Head of caudate nucleus (tissue), 42 donors: ENCODE measurements at regions not wholly inside any gene's neighbourhood (a gene's known extent, or its start where the extent isn't known, plus 50 kb on each side); places are given as distances from the start of the nearest gene placed in this dataset.
"Not testable (repeated sequence)": the region's sequence is repeated elsewhere in the genome, so short reads cannot be mapped to it uniquely, and the experiment has no call there.

Experiments
- DNase-seq, 42 donors: peaks; one replicate each; pipeline versions ENCODE4 v3.0.0 to v3.0.0-alpha.2; 2020 to 2021; ENCODE audit warnings: mixed read lengths in 7 of 42
- intact Hi-C: fragments of 100-400 bp; cut with DNase I; formaldehyde crosslinking; loops from one replicate; pipeline ENCODE4 v1.15.0; 2022

DNA sequence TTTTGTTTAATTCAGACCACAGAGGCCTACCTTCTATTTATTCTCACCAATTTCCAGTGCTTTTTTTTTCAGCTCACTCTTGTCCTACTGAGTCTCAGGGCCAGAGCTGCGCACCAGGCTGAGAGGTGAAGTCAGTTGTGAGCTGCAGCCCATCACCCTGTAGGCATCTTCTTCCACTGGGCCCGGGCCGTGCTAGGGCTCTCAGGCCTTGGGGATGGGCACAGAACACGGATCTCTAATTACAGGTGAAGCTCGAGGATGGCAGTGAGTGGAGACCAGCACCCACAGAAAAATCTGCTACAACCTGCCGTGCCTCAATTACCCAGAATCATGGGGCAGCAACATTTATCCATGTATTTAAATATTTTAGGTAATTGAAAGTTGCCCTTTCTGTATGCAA is 82.1 kb downstream of the IRX5 start:
- DNase-seq = no peak
- intact Hi-C loops = no loop called here

- intact Hi-C loops = no loop called here
- no peak for DNase-seq
Observed at GRCh38 chr16:55014022-55014421, 83.4 kb downstream of the IRX5 start.

DNA sequence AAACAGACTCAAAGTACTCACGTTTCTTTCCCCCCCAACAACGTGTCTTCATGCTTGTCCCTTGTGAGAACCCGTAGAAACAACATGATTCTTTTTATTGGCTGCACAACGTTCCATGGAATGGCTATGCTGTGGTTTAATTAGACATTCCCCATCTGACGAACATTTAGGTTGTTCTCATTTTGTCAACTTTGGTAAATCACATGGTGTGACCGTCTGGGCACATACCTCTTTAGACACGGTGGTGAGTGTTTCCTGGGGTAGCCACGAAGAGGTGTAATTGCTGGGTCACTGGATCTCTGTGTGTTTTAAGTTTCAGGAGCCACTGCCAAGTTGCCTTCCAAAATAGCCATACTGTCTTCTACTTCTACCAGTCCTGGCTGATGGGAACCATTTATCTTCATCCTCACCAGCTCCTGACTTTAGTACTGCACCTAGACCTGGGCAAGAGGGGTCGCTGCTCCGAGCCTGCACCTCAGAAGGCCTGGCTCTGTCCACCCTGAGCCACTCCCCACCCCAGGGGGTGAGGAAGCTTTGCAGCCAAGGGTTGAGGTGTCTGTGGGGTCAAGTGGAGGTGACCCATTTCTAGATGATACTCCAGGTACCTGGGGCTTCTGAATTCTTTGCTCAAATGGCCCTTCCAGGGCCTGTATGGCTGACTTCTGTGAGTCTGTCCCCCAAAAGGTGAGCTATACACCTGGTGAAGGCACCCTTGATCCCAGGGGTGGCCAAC is 84.7 kb downstream of the IRX5 start:
- intact Hi-C loops = no loop called here
- peak in 1 of 42 donors; percentile 25 for DNase-seq

GRCh38 chr16:55016515-55016914 is 85.8 kb downstream of the IRX5 start:
- DNase-seq = no peak
- intact Hi-C loops = no loop called here

DNA sequence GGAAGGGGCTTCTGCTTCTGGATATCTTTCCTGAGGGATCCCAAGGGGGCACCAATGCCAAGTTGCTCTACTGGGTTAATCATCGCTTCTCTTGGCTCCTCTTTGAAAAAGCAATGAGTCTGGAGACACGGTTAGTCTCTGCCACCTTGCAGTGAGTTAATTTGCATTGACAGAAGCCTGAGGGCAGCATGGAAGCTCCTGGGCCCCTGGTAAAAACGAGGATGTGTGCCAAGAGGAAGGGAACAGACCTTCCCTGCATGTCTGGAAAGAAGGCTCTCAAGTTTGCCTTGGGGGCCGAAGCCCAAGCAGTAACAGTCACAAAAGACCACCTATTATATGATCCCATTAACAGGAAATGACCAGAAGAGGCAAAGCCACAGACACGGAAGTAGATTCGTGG is 86.7 kb downstream of the IRX5 start:
- DNase-seq = peak in 1 of 42 donors; percentile 16
- intact Hi-C loops = no loop called here

DNA sequence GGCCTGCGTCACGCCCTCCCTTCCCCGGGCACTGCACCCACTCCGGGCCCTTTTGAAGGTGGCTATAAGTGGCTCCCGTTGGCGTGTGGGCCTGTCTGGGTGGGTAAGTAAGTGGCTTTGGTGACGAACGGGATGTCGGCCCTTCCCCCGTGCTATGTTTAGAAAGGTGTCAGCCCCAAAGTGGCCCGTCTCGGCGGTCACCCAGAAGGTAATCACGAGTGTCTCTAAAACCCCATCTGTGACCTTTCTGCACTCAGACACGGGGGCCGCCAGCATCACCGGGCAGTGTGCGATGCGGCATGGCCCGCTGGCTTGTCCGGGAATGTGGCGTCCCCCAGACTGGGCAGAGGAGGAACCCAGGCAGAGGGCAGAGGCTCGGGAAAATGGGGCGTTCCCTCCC is 88.2 kb downstream of the IRX5 start:
- peak in 1 of 42 donors; percentile 10 for DNase-seq
- intact Hi-C loops = no loop called here

- intact Hi-C loops = no loop called here
Observed at GRCh38 chr16:55019419-55020131, 88.9 kb downstream of the IRX5 start.

DNA sequence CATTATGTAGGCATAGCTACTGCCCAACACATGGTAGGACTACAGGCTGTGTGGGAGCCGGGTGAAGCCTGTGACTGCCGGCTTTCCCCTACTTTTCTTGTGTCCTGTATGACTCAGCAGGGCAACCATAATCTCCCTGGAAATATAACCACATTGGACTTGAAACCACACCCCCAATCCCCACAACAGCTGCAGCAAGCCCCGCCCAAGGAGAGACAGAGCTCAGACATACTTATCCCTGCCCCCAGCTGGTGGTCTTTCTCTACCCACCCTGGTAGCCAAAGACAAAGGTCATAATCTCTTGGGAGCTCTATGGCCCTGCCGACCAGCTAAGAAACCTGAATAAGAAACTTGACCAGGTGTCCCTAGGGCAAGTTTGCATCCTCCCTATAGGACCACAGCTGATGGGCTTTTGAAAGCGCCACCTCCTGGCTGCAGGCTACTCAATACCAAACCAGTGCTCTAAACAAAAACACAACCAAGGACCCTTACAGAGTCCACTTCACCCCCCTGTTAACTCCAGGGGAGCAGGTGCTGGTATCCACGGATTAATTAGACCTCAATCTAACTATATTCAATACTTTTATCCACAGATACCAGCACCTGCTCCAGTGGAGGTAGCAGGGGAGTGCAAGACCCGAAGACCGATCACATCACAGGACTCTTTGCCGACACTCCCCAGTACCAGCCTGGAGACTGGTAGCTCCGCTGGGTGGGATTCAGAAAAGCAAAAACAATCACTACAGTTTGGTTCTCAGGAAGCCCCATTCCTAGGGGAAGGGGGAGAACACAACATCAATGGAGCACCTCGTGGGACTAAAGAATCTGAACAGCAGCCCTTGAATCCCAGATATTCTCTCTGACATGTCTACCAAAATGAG is 91.2 kb downstream of the IRX5 start:
- intact Hi-C loops = no loop called here
- peak in 2 of 42 donors; percentile 24 to 39 for DNase-seq

More at GRCh38 chr16:55019419-55020131, 88.9 kb downstream of the IRX5 start:
- DNase-seq = peak in 1 of 42 donors; percentile 8

GRCh38 chr16:55027260-55027659 is 96.6 kb downstream of the IRX5 start:
- intact Hi-C loops, DNase-seq: not testable (repeated sequence)

DNA sequence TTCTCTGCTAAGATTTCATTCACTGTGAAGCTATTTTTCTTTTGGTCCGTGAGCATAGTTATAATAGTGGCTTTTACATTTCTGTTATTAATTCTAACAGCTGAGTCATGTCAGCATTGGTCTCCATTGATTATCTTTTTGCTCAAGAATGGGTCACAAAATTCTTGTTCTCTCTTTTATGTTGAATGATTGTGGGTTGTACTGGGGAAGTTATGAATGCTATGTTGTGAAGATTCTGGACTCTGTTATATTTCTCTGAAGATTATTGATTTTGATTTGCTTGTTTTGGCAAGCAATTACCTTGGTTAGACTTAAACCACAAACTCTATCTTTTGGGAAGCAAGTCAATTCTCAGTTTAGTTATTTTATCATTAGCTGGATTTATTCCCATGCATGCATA is 98.8 kb downstream of the IRX5 start:
- intact Hi-C loops = no loop called here
- DNase-seq = no peak

DNA sequence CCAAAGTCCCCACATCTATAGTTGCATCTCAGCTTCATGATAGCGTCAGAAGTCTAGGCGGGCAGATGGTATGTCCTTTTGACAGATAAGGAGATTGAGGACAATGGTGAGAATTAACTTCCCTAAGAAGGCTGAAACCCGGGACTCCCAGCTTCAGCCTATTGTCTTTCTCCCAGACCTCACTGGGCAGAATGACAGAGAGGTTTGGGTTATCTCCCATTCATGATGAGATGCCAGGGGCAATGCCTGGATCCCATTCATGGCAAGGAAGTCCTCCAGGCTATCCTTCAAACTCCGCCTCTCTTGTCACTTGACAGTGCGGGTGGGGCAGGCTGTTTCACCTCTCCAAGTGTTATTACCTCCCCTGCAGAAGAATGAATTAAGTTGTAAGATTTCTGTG is 100.3 kb downstream of the IRX5 start:
- DNase-seq = peak in 2 of 42 donors; percentile 3 to 17
- intact Hi-C loops = no loop called here

GRCh38 chr16:55031481-55031880 is 100.8 kb downstream of the IRX5 start:
- DNase-seq = peak in 1 of 42 donors; percentile 5
- intact Hi-C loops = no loop called here

- intact Hi-C loops = no loop called here
Observed at GRCh38 chr16:55033225-55034156, 102.8 kb downstream of the IRX5 start.

GRCh38 chr16:55035029-55035428 is 104.4 kb downstream of the IRX5 start:
- DNase-seq = peak in 20 of 42 donors; percentile 12 to 63 (median 40)
- intact Hi-C loops = no loop called here

More at GRCh38 chr16:55033225-55034156, 102.8 kb downstream of the IRX5 start:
- DNase-seq = peak in 2 of 42 donors; percentile 16 to 39

DNA sequence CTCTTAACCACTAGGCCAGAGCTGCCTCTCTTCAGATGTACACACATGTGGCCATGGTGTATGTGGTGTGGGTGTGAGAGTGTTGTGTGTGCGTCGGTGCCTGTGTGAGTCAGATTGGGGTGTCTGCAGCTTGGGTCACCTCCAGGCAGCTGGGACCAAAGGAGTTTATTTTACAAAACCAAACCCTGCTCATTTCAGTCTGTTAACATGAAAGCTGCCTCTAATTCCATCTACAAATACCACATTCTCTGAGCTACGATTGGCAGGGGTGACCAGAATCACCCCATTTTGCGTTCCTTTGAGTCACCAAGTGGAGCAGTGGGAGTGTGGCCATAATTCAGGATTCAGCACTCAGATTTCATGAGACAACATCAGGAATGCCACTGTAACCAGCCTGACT is 105.3 kb downstream of the IRX5 start:
- peak in 2 of 42 donors; percentile 7 to 21 for DNase-seq

GRCh38 chr16:55036371-55036821 is 105.7 kb downstream of the IRX5 start:
- intact Hi-C loops = no loop called here
- peak in 3 of 42 donors; percentile 12 to 39 (median 16) for DNase-seq

More for the DNA sequence above, 105.3 kb downstream of the IRX5 start:
- intact Hi-C loops = no loop called here

DNA sequence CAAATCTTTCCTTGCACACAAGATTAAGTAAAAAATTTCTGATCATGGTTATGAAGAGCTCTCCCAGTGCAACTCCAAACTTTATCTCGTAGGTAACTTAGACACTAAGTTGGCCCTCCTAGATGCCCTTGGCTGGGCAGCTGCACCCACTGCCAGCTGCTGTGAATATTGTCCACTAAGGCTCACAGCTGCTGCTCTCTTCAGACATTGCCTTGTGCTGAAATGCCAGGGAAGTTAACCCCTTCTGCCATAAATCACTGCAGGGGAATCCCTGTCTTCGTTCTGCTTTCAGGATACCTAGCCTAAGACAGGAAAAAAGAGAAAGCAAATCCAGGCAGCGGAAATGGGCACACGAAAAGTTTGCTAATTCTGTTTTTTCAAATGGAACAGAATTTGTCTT is 106.4 kb downstream of the IRX5 start:
- DNase-seq = peak in 1 of 42 donors; percentile 22
- intact Hi-C loops = no loop called here

GRCh38 chr16:55037966-55038365 is 107.3 kb downstream of the IRX5 start:
- DNase-seq = peak in 1 of 42 donors; percentile 0
- intact Hi-C loops = no loop called here
